C4-2B (cell line): ENCODE measurements at regions not wholly inside any gene's neighbourhood (a gene's known extent, or its start where the extent isn't known, plus 50 kb on each side); places are given as distances from the start of the nearest gene placed in this dataset.

Experiments used
- ZFX ChIP-seq: fragments of 450-650 bp; IDR thresholded peaks from 2 replicates; pipeline ENCODE4 v1.6.1; 2017
- TF ChIP-seq, protein P1 (sequence below): fragments of 450-650 bp; conservative IDR thresholded peaks from 2 replicates; pipeline ENCODE4 v1.5.1; 2017; ENCODE audit warnings: mild to moderate bottlenecking

DNA sequence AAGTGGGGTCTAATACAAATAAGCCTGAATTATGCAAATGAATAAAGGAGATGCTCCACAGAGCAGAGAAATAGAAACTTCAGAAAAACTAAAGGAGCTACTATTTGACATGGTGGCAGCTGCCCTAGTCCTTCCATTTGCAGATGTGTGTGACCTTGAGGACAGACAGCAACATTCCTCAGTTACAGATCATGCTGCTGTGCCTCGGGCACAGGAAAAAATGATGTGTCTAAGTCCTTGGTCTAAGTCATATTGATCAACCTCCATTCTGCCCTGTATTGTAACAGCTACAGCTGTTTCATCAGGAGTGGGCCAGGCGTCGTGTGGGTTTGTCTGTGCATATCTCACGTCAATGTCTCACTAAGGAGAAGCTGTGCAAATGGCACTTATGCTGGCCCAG lies 710.4 kb downstream of the TNS3 start:
- TF ChIP-seq, protein P1, sequence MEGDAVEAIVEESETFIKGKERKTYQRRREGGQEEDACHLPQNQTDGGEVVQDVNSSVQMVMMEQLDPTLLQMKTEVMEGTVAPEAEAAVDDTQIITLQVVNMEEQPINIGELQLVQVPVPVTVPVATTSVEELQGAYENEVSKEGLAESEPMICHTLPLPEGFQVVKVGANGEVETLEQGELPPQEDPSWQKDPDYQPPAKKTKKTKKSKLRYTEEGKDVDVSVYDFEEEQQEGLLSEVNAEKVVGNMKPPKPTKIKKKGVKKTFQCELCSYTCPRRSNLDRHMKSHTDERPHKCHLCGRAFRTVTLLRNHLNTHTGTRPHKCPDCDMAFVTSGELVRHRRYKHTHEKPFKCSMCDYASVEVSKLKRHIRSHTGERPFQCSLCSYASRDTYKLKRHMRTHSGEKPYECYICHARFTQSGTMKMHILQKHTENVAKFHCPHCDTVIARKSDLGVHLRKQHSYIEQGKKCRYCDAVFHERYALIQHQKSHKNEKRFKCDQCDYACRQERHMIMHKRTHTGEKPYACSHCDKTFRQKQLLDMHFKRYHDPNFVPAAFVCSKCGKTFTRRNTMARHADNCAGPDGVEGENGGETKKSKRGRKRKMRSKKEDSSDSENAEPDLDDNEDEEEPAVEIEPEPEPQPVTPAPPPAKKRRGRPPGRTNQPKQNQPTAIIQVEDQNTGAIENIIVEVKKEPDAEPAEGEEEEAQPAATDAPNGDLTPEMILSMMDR = no peak
- no peak for TF ChIP-seq ZFX
